ENCODE measurements at regions not wholly inside any gene's neighbourhood (a gene's known extent, or its start where the extent isn't known, plus 50 kb on each side); places are given as distances from the start of the nearest gene placed in this dataset.
"Not testable (repeated sequence)": the region's sequence is repeated elsewhere in the genome, so short reads cannot be mapped to it uniquely, and the experiment has no call there.

GRCh38 chr20:60191014-60191413, 232.8 kb downstream of the CDH26 start:
- TF ChIP-seq CTCF (conservative IDR thresholded peaks at IDR 0.05) = no peak
- no peak overlapping the region for H3K27ac ChIP-seq

- no peak for TF ChIP-seq CTCF (conservative IDR thresholded peaks at IDR 0.05)
- H3K27ac ChIP-seq = no peak overlapping the region
Measured at GRCh38 chr20:60192326-60192725, 234.1 kb downstream of the CDH26 start.

- H3K27ac ChIP-seq = not testable (repeated sequence)
Measured at GRCh38 chr20:60199132-60199531, 240.9 kb downstream of the CDH26 start.

- TF ChIP-seq CTCF (conservative IDR thresholded peaks at IDR 0.05) = no peak
Measured at GRCh38 chr20:60199866-60200265, 241.6 kb downstream of the CDH26 start.

GRCh38 chr20:60200305-60200918, 242.2 kb downstream of the CDH26 start:
- no peak overlapping the region for H3K27ac ChIP-seq
- TF ChIP-seq CTCF (conservative IDR thresholded peaks at IDR 0.05) = no peak

More at GRCh38 chr20:60199866-60200265, 241.6 kb downstream of the CDH26 start:
- no peak overlapping the region for H3K27ac ChIP-seq

- no peak for TF ChIP-seq CTCF (conservative IDR thresholded peaks at IDR 0.05)
Measured at GRCh38 chr20:60201198-60201835, 243.1 kb downstream of the CDH26 start.

GRCh38 chr20:60202046-60202445, 243.8 kb downstream of the CDH26 start:
- no peak overlapping the region for H3K27ac ChIP-seq
- no peak for TF ChIP-seq CTCF (conservative IDR thresholded peaks at IDR 0.05)

More at GRCh38 chr20:60201198-60201835, 243.1 kb downstream of the CDH26 start:
- H3K27ac ChIP-seq = no peak overlapping the region

- TF ChIP-seq CTCF (conservative IDR thresholded peaks at IDR 0.05) = no peak
- no peak overlapping the region for H3K27ac ChIP-seq
Measured at GRCh38 chr20:60203451-60203850, 245.2 kb downstream of the CDH26 start.
